Ovary (tissue), 7 donors: ENCODE measurements at regions not wholly inside any gene's neighbourhood (a gene's known extent, or its start where the extent isn't known, plus 50 kb on each side); places are given as distances from the start of the nearest gene placed in this dataset.

Source experiments
- DNase-seq, 5 donors: peaks; one replicate each; pipeline ENCODE4 v3.0.0-alpha.2; 2019 to 2020
- H3K27ac ChIP-seq, 2 donors: fragments of 200-600 bp; one replicate each; pipeline versions ENCODE4 v1.5.1 to v1.8.0; 2019 to 2022
- H3K27me3 ChIP-seq: fragments of 200-600 bp; one replicate; pipeline ENCODE4 v1.8.0; 2022
- H3K36me3 ChIP-seq: fragments of 200-600 bp; sonication (generic); one replicate; pipeline ENCODE4 v1.5.1; 2019
- H3K4me1 ChIP-seq: one replicate; pipeline ENCODE4 v1.8.1; 2013; ENCODE audit warnings: mild to moderate bottlenecking, moderate library complexity; ENCODE audit not compliant: insufficient read depth
- H3K4me3 ChIP-seq: fragments of 200-600 bp; sonication (generic); one replicate; pipeline ENCODE4 v1.5.1; 2017
- H3K9me3 ChIP-seq, 2 donors: fragments of 200-600 bp in 1 of 2; sonication (generic) in 1 of 2; one replicate each; pipeline versions ENCODE4 v1.5.1 to v1.8.1; 2013 to 2019; ENCODE audit warnings: mild to moderate bottlenecking in 1 of 2, moderate library complexity in 1 of 2
- CTCF ChIP-seq, 3 donors: fragments of 450-650 bp in 2 of 3; fragments of 200-600 bp in 1 of 3; IDR thresholded peaks; one replicate each; pipeline versions ENCODE4 v1.5.1 to v1.8.0; 2016 to 2022; ENCODE audit warnings: antibody characterized with exemption in 3 of 3, mild to moderate bottlenecking in 1 of 3
- EP300 ChIP-seq: sonication (generic); formaldehyde crosslinking; IDR thresholded peaks from one replicate; pipeline ENCODE4 v1.6.1; 2017; ENCODE audit warnings: antibody characterized with exemption
- POLR2A ChIP-seq: fragments of 450-650 bp; IDR thresholded peaks from one replicate; pipeline ENCODE4 v1.6.1; 2017; ENCODE audit warnings: antibody characterized with exemption, mild to moderate bottlenecking, moderate library complexity
- WGBS, 3 donors: extraction: QIAGEN DNeasy Blood & Tissue Kit in 1 of 3; methylation state at CpG; one replicate each; pipeline versions ENCODE4 v1.1.5 to v1.1.7; 2013 to 2017; 5-methylcytosine and 5-hydroxymethylcytosine counted together
- intact Hi-C, 4 donors: fragments of 100-400 bp; cut with DNase I; formaldehyde crosslinking; loops; one replicate each; pipeline versions ENCODE4 v1.11.0 to v1.15.1; 2022 to 2023
- donor health status: DM: no; HTN: no; CAD: no; lungs with moderate emphysema.
- donor health status: DM: no; HTN: no; CAD: no.
- donor health status: Bipolar disorder and iron deficiency.
- donor health status: DM: no; HTN: no; CAD: no.
- donor health status: DM: yes; HTN: yes; CAD: no.

- WGBS, 3 donors: 60 to 83% (median 81%) methylated on average over 1 of the region's 1 CpG
Measured at GRCh38 chr2:224157655-224158054, 118.6 kb upstream of the SERPINE2 start.

GRCh38 chr2:224156436-224156835 lies 117.3 kb upstream of the SERPINE2 start:
- intact Hi-C loops: no loop called here
- DNase-seq: no peak
- Histone ChIP-seq H3K4me1 (peaks cover 8% of the 10 kb centered on the region), H3K36me3 (no peaks in the 10 kb centered on the region), H3K27ac (no peak overlapping the region), H3K4me3 (no peak overlapping the region), H3K9me3 (no peaks in the 10 kb centered on the region), H3K27me3 (no peaks in the 10 kb centered on the region)
- WGBS, 3 donors: 62 to 77% (median 67%) methylated on average over 4 of the region's 4 CpGs
- TF ChIP-seq EP300 (no peak), POLR2A (no peak), CTCF (IDR thresholded peaks at IDR 0.05) (no peak)

More at GRCh38 chr2:224157655-224158054, 118.6 kb upstream of the SERPINE2 start:
- H3K9me3 ChIP-seq: no peaks in the 10 kb centered on the region
- DNase-seq: no peak
- no peaks in the 10 kb centered on the region for H3K27me3 ChIP-seq
- no peak overlapping the region for H3K27ac ChIP-seq
- no peak for TF ChIP-seq EP300
- no peak for TF ChIP-seq POLR2A
- H3K4me1 ChIP-seq: peaks cover 8% of the 10 kb centered on the region
- intact Hi-C loops: no loop called here
- no peaks in the 10 kb centered on the region for H3K36me3 ChIP-seq
- H3K4me3 ChIP-seq: no peak overlapping the region

GRCh38 chr2:224155896-224156295 lies 116.8 kb upstream of the SERPINE2 start:
- intact Hi-C loops: no loop called here
- TF ChIP-seq CTCF (IDR thresholded peaks at IDR 0.05) (no peak), POLR2A (no peak), EP300 (no peak)
- Histone ChIP-seq H3K4me1 (peaks cover 8% of the 10 kb centered on the region), H3K9me3 (no peaks in the 10 kb centered on the region), H3K36me3 (no peaks in the 10 kb centered on the region), H3K27ac (no peak overlapping the region), H3K4me3 (no peak overlapping the region), H3K27me3 (no peaks in the 10 kb centered on the region)
- DNase-seq: no peak
- WGBS, 3 donors: 38 to 59% (median 53%) methylated on average over 3 of the region's 3 CpGs

GRCh38 chr2:224155371-224155770 lies 116.3 kb upstream of the SERPINE2 start:
- no peak overlapping the region for H3K4me3 ChIP-seq
- no peaks in the 10 kb centered on the region for H3K36me3 ChIP-seq
- WGBS, 3 donors: 84 to 93% (median 89%) methylated on average over 3 of the region's 3 CpGs
- no peak overlapping the region for H3K27ac ChIP-seq
- peaks cover 8% of the 10 kb centered on the region for H3K4me1 ChIP-seq
- no peaks in the 10 kb centered on the region for H3K9me3 ChIP-seq
- intact Hi-C loops: no loop called here
- no peak for TF ChIP-seq CTCF (IDR thresholded peaks at IDR 0.05)
- no peak for TF ChIP-seq POLR2A
- TF ChIP-seq EP300: no peak
- H3K27me3 ChIP-seq: no peaks in the 10 kb centered on the region
- no peak for DNase-seq

GRCh38 chr2:224151680-224152310 lies 112.7 kb upstream of the SERPINE2 start:
- no peak overlapping the region for H3K27ac ChIP-seq
- TF ChIP-seq POLR2A (no peak), CTCF (IDR thresholded peaks at IDR 0.05) (no peak), EP300 (no peak)
- H3K4me3 ChIP-seq: no peak overlapping the region
- no peaks in the 10 kb centered on the region for H3K9me3 ChIP-seq
- H3K36me3 ChIP-seq: no peaks in the 10 kb centered on the region
- intact Hi-C loops: no loop called here
- 90 to 96% (median 93%) methylated on average over 9 of the region's 9 CpGs for WGBS, 3 donors
- peaks cover 3% of the 10 kb centered on the region for H3K4me1 ChIP-seq
- DNase-seq: no peak
- H3K27me3 ChIP-seq: no peaks in the 10 kb centered on the region
